ENCODE measurements at regions not wholly inside any gene's neighbourhood (a gene's known extent, or its start where the extent isn't known, plus 50 kb on each side); places are given as distances from the start of the nearest gene placed in this dataset.

DNA sequence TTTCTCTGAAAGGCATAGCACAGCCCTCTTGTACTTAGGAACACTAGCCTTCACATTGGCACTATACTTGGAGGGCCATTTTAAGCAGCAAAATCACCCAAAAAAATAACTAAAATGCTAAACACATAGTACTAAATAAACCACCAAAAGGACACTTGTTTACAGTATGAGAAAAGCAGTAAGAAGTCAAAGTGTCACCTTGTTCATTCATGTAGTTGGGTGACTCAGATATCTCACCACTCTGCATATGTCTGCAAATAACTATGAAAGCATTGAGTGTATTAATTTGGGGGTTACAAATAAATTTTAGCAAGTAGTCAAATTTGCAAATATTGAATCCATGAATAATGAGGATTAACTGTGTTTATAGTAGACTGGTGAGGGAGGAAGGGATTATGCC lies 107.6 kb downstream of the ELAPOR2 start:
- intact Hi-C loops (cut with DNase I): no loop called here
- no peak for ATAC-seq (ENCODE audit: poor library complexity)
- DNase-seq: no peak

DNA sequence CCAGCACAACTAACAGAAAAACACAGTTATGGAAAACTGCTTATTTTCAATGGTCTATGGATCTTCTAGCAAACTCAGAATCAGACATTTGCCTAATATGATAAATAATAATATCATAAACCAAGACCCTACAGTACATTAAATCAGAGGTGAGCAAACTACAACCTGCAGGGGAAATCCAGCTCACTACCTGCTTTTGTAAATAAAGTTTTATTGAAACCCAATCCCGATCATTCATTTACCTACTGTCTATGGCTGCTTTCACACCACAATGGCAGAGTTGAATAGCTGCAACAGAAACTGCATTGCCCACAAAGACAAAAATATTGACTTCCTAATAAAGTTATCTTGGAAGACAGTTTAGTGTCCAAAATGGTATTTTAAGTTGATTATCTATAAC lies 108.5 kb downstream of the ELAPOR2 start:
- intact Hi-C loops (cut with DNase I): no loop called here
- ATAC-seq (ENCODE audit: poor library complexity) (no peak), DNase-seq (no peak)

DNA sequence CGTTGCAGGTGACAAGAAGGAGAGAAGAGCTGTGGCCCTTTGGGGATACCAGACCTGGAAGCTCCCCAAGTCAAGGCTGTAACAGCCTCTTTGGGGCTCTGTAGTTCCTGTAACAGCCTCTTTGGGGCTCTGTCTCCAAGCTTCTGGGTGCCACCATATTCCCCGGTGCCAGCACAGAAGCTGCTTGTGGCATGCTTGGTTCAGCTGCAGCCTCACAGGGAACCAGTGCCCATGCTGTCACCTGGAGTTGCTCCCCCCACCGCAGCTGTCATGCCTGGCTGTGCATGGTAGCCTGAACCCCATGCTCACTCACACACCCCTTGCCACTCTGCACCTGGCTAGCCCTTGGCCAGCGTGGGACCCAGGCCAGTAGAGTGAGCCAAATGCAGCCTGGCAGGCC lies 109.1 kb downstream of the ELAPOR2 start:
- intact Hi-C loops (cut with DNase I): no loop called here
- no peak for ATAC-seq (ENCODE audit: poor library complexity)
- no peak for DNase-seq

DNA sequence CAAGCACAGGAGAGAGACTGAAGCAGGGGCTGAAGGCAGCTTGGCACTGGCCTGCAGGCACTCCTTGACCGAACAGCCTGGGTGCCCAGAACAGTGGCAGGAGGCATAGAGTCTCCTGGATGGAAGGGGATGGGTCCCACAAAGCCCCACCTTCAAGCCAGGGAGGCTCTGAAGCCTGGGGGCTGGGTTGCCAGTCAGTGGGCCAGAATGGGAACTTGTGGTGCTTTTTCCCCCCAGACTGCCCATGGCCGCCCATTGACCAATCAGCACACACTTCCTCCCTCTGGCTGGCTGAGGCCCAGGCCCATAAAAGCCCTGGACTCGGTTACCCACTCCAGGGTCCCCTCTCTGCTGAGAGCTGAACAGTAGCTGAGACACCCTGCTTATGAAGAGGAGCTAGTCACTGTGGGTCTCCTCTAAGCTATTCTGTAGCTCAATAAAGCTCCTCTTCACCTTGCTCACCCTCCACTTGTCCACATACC lies 109.6 kb downstream of the ELAPOR2 start:
- DNase-seq: no peak
- no peak for ATAC-seq (ENCODE audit: poor library complexity)
- intact Hi-C loops (cut with DNase I): no loop called here

DNA sequence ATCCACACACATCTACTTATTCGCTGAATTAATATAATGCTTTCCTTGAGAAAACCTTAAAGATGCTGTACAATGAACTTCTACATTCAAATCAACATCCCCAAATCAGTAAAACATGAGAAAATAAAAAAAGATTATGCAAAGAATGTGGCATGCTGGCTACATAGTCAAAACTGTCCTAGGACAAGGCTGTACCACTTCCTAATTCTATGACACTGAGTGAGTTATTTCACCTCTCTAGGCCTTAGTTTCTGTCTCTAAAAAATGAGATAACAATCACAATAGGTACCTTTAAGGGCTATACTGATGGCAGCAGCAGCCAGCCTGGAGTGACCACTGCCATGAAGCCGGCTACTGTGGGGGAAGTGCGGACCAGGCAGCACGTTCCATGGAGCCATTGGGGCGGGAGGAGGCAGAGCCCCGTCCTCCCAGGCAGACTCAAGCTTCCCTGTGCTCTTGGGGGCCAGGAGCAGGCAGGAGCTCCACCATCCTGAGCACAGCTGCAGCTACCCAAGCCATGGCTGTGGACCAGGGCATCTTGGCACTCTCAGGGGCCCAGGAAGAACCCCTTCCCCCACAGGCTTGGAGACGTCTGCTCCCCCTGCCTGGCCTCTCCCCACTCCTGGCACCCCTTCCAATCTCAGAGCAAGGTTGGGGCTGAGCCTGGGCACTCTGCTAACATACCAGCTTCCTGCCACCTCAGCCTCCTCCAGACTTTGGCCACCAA lies 110.2 kb downstream of the ELAPOR2 start:
- no peak for ATAC-seq (ENCODE audit: poor library complexity)
- DNase-seq: no peak
- intact Hi-C loops (cut with DNase I): no loop called here

DNA sequence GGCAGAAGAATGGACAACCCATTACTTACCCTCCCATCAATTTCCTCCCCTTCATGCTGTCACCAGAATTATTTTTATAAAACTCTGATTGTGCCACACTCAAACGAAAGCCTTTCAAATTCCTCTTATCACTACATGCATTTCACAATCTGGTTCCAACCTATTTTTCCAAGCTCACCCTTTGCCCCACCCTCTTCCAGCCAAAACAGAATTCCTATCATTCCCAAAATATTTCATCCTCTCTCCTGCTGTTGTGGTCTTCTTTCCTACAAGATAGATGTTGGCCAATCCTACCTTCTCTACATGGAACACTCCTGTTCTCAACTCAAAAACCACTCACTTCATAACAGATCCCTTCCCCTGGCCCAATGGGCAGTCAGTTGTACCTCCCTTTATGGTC lies 111.5 kb downstream of the ELAPOR2 start:
- DNase-seq (no peak), ATAC-seq (ENCODE audit: poor library complexity) (no peak)
- intact Hi-C loops (cut with DNase I): no loop called here

DNA sequence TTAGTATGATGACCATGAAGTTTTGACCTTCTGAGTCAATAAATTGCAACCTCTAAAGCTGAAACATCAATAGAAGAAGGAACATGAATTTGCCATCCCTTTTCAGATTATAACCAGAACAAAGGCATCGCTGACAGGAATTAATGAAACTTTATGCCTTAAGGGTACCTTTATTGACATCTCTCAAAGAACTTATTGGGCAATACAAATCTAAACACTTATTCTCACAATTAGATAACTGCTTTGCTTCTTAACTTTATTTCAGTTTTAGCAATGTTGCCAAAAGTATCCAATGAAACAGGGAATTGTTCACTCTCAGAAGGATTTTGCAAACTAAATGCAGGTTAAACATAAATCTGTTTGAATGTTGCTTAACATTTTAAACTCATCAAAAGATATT lies 116.0 kb downstream of the ELAPOR2 start:
- DNase-seq: no peak
- intact Hi-C loops (cut with DNase I): loop anchor here (5.0 kb wide), 1 partner anchor 289 kb away; no protein-coding TSS in a partner anchor
- ATAC-seq (ENCODE audit: poor library complexity): no peak

DNA sequence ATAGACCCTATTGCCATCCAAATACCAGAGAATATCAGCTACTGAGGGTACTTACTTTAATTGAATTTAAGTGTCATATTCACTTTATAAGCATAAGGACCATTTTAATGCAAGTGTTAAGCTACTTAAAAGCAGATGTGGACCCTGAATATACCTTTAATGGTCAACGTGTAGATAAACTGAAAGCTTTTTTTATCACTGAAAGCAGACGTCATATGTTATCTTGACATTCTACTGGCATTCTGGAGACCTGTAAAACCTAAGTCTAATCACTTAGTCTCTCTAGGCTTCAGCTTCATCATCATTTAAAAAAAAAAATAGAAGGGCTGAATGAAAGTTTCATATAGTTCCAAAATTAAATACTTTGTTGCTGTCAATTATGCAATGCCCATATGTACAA lies 116.5 kb downstream of the ELAPOR2 start:
- ATAC-seq (ENCODE audit: poor library complexity) (no peak), DNase-seq (no peak)
- intact Hi-C loops (cut with DNase I): loop anchor here (5.0 kb wide), 1 partner anchor 289 kb away; no protein-coding TSS in a partner anchor

DNA sequence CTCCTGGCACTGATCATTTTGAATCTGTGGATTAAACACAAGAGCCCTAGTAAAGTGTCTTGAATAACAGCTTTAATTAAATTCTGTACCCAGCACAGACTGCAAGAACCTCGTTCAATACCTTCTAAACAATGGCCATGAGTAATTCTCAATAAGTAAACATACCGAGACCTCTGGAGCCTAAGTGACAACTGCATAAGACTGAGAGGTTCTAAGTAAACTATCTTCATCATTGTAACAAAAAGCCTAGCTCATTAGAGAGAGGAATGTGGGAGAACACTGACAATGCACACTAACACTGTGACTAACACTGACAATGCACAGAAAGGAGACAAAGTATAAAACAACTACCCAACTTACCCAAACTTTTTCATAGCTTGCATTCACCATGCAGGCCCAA lies 117.4 kb downstream of the ELAPOR2 start:
- ATAC-seq (ENCODE audit: poor library complexity): no peak
- no peak for DNase-seq
- intact Hi-C loops (cut with DNase I): loop anchor here (5.0 kb wide), 1 partner anchor 290 kb away; no protein-coding TSS in a partner anchor

DNA sequence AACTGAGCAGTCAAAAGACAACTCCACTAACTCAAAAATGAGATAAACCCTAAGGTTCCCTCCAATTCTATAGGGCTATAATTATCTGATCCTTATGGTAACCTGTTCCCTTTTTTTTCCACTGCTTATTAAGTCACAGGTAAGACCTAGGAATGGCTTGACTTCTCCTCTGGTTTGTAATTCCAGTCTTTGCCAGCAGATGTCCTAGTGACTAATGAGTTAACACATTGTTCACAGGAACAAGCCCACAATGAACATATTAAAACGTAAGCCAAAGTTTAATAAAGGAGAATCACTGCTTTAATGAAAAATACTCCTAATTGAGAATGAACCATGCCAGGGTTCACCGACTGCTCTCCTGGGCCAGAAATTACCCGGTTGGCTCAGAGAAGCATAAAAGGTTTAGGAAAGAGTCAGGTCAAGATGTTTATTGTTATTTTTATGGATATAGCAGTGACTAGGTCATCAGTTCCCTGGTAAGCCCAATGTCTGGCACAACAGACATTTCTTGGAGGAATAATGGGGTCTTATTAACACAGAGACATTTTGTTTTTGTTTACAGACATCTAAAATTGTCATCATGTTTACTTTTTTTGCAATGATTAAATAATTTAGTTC lies 120.1 kb downstream of the ELAPOR2 start:
- intact Hi-C loops (cut with DNase I): loop anchor here (5.0 to 10.0 kb wide), 3 partner anchors 115 to 405 kb away; partner anchors contain the start of genes CROT and ELAPOR2
- DNase-seq (no peak), ATAC-seq (ENCODE audit: poor library complexity) (peak; percentile 71)

DNA sequence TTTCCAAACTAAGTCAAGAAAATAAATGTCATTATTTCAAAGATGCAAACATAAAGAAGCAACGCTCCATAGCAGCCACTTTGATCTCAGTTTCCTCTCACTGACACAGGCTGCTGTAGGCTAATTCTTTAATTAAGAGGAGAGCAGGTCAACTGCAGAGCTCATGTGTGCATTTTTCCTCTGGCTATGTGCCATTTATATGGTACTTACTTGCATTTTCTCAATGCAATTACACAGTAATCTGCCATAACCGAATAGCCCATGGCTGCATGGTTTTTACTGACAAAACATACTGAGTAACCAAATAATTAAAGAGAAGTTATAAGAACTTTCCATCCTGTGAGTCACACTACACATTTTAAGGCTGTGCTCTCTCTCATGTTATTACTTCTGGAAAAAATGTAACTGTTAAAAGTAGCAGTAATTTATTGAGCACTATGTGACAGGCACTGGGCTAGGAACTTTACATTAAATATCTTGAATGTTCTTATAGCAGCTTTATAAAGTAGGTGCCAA lies 122.0 kb downstream of the ELAPOR2 start:
- no peak for ATAC-seq (ENCODE audit: poor library complexity)
- intact Hi-C loops (cut with DNase I): loop anchor here (5.0 to 10.0 kb wide), 3 partner anchors 117 to 407 kb away; partner anchors contain the start of genes CROT and ELAPOR2
- no peak for DNase-seq

DNA sequence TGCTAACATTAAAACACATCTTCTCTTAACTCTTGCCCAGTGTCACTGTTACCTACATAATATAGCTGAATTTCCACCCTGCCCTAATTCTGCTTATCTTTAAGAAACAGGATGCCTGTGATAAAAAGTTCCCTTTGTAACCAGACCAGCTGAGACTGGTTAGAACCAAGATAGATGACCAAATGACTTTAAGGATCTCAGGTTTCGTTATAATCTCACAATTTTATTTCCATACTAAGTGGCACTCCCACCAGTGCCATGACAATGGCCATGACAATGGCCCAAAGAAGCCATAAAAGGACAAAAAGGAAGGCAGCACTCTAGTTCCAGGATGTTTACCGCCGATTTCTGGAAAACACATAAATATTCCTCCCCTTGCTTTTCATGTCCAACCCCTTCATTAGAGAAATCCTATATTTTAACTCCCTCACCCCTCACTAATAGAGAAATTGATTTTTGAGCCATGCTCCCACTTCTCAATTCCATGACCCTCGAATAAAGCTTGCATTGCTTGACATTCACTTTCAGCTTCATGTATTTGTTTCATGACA lies 126.1 kb downstream of the ELAPOR2 start:
- intact Hi-C loops (cut with DNase I): loop anchor here (10.0 kb wide), 2 partner anchors 121 to 411 kb away; partner anchors contain the start of genes CROT and ELAPOR2
- DNase-seq (no peak), ATAC-seq (ENCODE audit: poor library complexity) (no peak)

DNA sequence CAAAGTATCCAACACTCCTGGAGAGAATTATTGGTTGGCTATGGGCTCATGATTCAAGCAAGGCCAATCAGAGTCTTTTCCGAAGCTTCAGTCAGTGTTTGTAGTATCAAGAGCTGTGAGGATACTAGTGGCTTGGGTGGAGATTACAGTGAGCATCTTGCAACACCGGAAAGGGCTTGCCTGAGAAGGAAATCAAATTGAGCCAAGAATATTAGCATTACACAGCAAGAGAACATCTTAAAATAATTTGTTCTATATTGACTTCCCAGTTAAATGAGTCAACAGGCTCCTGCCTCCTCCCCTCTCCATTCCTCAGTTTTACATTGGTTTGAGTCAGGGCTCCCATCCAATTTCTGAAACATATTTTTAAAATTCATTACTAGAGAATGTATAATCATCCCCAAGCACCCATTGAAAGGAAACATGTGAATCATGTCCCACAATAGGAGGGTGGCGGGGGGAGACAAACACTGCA lies 127.4 kb downstream of the ELAPOR2 start:
- intact Hi-C loops (cut with DNase I): loop anchor here (10.0 kb wide), 2 partner anchors 123 to 413 kb away; partner anchors contain the start of genes CROT and ELAPOR2
- DNase-seq (no peak), ATAC-seq (ENCODE audit: poor library complexity) (peak; percentile 84)

DNA sequence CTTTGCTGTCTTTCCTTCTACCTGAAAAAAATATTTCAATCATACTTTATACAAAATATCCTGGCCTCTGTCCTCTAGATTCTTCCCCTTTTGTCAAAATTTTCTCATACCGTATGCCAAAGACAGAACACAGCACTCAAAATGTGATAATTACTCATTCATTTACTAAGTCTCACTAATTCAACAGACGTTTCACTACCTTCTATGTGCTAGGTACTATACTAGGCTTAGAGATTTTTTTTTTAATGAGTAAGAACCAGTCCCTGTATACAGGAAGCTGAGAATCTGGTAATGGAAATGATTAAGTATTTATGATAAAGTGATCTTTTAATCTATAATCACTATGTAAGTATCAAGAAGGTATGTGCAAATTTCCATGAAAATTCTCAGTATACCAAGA lies 128.0 kb downstream of the ELAPOR2 start:
- DNase-seq (no peak), ATAC-seq (ENCODE audit: poor library complexity) (no peak)
- intact Hi-C loops (cut with DNase I): loop anchor here (10.0 kb wide), 2 partner anchors 123 to 413 kb away; partner anchors contain the start of genes CROT and ELAPOR2

DNA sequence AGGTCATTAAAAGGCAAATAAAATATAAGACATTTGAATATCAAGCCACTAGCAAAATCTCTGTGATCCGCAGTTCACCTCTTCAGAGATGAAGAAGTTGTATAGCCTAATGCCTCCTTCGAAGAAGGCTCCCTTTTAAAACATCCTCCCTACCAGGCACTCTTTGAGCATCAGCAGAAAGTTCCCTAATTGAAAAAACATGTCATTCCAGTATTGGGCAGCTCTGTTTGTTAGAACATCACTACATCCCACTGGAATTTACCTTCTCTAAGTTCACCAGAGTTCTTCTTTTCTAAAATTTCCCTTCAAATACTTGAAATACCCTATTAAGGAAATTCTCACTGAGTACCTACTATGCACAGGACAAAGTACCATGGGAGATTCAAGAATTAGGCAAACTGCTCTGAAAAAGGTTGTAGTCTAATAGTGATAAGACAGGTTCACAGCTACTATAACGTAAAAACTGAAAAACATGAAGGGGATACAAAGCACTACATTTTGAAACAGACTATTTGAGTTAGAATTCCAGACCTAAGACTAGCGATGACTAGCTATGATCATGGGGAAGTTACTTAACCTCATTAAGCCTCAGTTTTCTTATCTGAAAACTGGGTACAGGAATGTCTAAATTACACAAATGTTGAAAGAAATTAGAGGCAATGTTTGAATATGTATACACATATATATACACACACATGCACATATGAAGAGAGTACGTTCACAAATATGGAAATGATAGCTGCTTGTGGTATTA lies 128.7 kb downstream of the ELAPOR2 start:
- DNase-seq: no peak
- no peak for ATAC-seq (ENCODE audit: poor library complexity)
- intact Hi-C loops (cut with DNase I): loop anchor here (10.0 kb wide), 2 partner anchors 124 to 414 kb away; partner anchors contain the start of genes CROT and ELAPOR2

DNA sequence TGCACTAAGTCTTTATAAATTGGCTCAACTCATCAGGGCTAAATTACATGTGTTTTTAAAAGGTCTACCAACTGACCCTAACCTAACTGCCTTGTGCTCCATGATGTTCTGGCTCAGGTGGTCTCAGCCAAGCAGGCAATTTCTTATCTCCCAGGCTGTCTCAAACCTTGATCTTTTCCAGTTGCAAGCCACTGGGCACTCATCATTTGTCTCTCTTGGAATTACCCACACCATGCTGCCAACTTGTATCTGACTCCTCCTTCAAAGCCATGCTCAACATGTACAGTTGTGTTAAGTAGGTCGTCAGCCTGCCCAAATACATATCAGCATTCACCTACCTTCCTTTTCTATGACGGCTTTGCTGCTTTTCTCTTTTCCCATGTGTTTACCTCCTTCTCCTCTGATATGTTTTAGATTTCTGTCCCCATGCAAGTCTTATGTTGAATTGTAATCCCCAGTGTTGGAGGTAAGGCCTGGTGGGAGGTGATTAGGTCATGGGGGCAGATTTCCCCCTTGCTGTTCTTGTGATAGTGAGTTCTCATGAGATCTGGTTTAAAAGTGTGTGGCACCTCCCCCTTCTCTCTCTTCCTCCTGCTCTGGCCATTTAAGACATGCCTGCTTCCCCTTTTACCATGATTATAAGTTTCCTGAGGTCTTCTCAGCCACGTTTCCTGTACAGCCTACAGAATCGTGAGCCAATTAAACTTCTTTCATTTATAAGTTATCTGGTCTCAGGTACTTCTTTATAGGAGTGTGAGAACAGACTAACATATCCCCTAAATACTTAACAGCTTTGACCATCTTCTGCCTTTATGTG lies 130.0 kb downstream of the ELAPOR2 start:
- DNase-seq (no peak), ATAC-seq (ENCODE audit: poor library complexity) (no peak)
- intact Hi-C loops (cut with DNase I): loop anchor here (10.0 kb wide), 2 partner anchors 125 to 415 kb away; partner anchors contain the start of genes CROT and ELAPOR2

DNA sequence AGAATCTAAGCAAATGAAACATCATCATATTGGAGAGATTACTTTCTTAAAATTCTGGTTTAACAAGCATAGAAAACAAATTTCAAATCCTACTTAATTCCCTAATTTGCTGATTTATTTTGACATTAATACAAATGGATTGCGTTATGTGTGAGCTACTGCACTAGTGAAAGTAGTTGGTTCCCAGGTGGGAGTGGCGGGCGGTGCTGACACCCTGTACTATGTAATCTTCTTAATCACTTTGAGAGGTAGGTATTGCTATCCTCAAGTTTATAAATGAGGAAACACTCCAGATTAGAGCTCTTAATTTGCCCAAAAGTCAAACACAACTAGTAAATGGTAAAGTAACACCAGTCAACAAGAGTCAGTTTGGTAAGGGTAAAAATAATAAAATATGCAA lies 131.1 kb downstream of the ELAPOR2 start:
- intact Hi-C loops (cut with DNase I): no loop called here
- no peak for ATAC-seq (ENCODE audit: poor library complexity)
- DNase-seq: no peak

DNA sequence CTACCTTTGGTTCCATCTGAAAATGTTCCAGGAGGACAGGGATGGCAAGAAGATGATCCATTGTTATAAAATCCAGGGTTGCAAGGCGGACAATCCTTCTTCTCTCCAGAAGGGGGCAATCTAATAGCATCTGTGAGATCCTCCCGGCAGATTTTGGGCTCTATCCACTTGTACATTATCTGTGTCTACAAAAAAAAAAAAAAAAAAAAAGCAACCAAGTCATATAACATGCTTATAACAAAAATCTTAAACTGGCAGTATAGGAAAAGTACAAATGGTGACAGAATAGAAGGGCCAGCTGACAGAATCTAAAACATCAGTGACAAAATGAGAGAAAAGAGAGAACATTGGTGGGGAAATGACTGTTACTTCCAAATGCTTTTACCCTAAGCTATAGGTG lies 132.7 kb downstream of the ELAPOR2 start:
- DNase-seq (no peak), ATAC-seq (ENCODE audit: poor library complexity) (peak; percentile 60)
- intact Hi-C loops (cut with DNase I): no loop called here

All from Right ventricle myocardium superior (tissue), 1 donor.